H1 (cell line): ENCODE measurements at regions not wholly inside any gene's neighbourhood (a gene's known extent, or its start where the extent isn't known, plus 50 kb on each side); places are given as distances from the start of the nearest gene placed in this dataset.
A peak's percentile ranks its signal among the peaks of the same experiment; 100 is the strongest.

Experiments used
- CTCF ChIA-PET: fragments of 300-600 bp; sonication (Branson Sonifier 250); formaldehyde crosslinking; loops from one replicate; lab custom pipeline; 2021; ENCODE audit not compliant: partially characterized antibody; lab: Charles Lee
- POLR2A ChIA-PET: fragments of 300-600 bp; sonication (Branson Sonifier 250); formaldehyde crosslinking; loops from one replicate; lab custom pipeline; 2021; ENCODE audit warnings: inconsistent platforms; ENCODE audit not compliant: partially characterized antibody; lab: Charles Lee
- DNase-seq, 2 experiments: peaks; one replicate each; pipeline versions ENCODE4 v3.0.0 to v3.0.0-alpha.2; 2010 to 2022; ENCODE audit warnings: low spot score in 2 of 2, low read depth in 1 of 2, mixed read lengths in 1 of 2
- FAIRE-seq: peaks from 2 replicates; lab custom pipeline; 2011; peaks lifted over from hg19 to GRCh38; lab: Jason Lieb, UNC
- H2AFZ ChIP-seq: 2 replicates; pipeline ENCODE4 v1.8.1; 2012; ENCODE audit warnings: low read length, inconsistent platforms
- H2AK5ac ChIP-seq: 2 replicates; pipeline ENCODE4 v1.6.1; 2013; ENCODE audit warnings: low read depth, low read length
- H2BK120ac ChIP-seq: replicated peaks from 2 replicates; pipeline ENCODE3; 2013; ENCODE audit warnings: low read depth, low read length, inconsistent platforms
- H2BK12ac ChIP-seq: 2 replicates; pipeline ENCODE4 v1.6.1; 2013; ENCODE audit warnings: low read depth, low read length
- H2BK15ac ChIP-seq: 2 replicates; pipeline ENCODE4 v1.6.1; 2013; ENCODE audit warnings: low read length
- H2BK20ac ChIP-seq: 2 replicates; pipeline ENCODE4 v1.6.1; 2013; ENCODE audit warnings: low read length
- H2BK5ac ChIP-seq: 2 replicates; pipeline ENCODE4 v1.6.1; 2013; ENCODE audit warnings: low read depth, low read length
- H3K14ac ChIP-seq: 2 replicates; pipeline ENCODE4 v1.6.1; 2013; ENCODE audit warnings: inconsistent platforms; ENCODE audit not compliant: insufficient read length
- H3K18ac ChIP-seq: 2 replicates; pipeline ENCODE4 v1.6.1; 2013; ENCODE audit warnings: low read length; ENCODE audit errors: extremely low read depth
- H3K23ac ChIP-seq: 2 replicates; pipeline ENCODE4 v1.6.1; 2013; ENCODE audit warnings: inconsistent platforms; ENCODE audit not compliant: insufficient read length
- H3K23me2 ChIP-seq: 2 replicates; pipeline ENCODE4 v1.6.1; 2013; ENCODE audit warnings: low read depth, low read length
- H3K27ac ChIP-seq: 2 replicates; pipeline ENCODE4 v1.6.1; 2011; ENCODE audit warnings: low read depth, low read length, inconsistent platforms
- H3K27me3 ChIP-seq, 4 experiments: replicated peaks in 1 of 4; 1 replicate in 1 of 4; 2 replicates in 3 of 4; pipeline versions ENCODE4 v1.6.1 to v1.8.1; 2011 to 2013; ENCODE audit warnings: low read length in 3 of 4, mild to moderate bottlenecking in 3 of 4, inconsistent platforms in 2 of 4, mixed read lengths in 2 of 4, moderate library complexity in 1 of 4; ENCODE audit not compliant: control insufficient read depth in 3 of 4, insufficient read depth in 3 of 4; ENCODE audit errors: extremely low read depth in 1 of 4
- H3K36me3 ChIP-seq, 4 experiments: 2 replicates each; pipeline versions ENCODE4 v1.6.1 to v1.8.1; 2011 to 2013; ENCODE audit warnings: mild to moderate bottlenecking in 4 of 4, low read length in 3 of 4, moderate library complexity in 2 of 4, control low read depth in 1 of 4, inconsistent platforms in 1 of 4; ENCODE audit not compliant: insufficient read depth in 4 of 4, control insufficient read depth in 2 of 4
- H3K4ac ChIP-seq: replicated peaks from 2 replicates; pipeline ENCODE3; 2013; ENCODE audit warnings: low read length, low read depth, mixed read lengths, inconsistent platforms; ENCODE audit not compliant: insufficient read length
- H3K4me1 ChIP-seq, 4 experiments: replicated peaks in 1 of 4; 1 replicate in 1 of 4; 2 replicates in 3 of 4; pipeline versions ENCODE4 v1.6.1 to v1.8.1; 2011 to 2013; ENCODE audit warnings: low read length in 3 of 4, inconsistent platforms in 2 of 4, mixed read lengths in 1 of 4; ENCODE audit not compliant: insufficient read depth in 4 of 4, control insufficient read depth in 3 of 4
- H3K4me2 ChIP-seq, 2 experiments: 2 replicates each; pipeline versions ENCODE4 v1.6.1 to v1.8.1; 2011 to 2013; ENCODE audit warnings: low read depth in 2 of 2, low read length in 2 of 2, control low read depth in 1 of 2, inconsistent platforms in 1 of 2, mild to moderate bottlenecking in 1 of 2; ENCODE audit not compliant: insufficient read depth in 1 of 2
- H3K4me3 ChIP-seq, 4 experiments: fragments of 200-600, 300-600 bp in 1 of 4; sonication (generic), shearing (Covaris generic), sonication (Bioruptor Twin) in 1 of 4; 2 replicates each; pipeline versions ENCODE4 v1.5.1 to v1.8.1; 2011 to 2016; ENCODE audit warnings: low read length in 4 of 4, low read depth in 3 of 4, control low read depth in 2 of 4, inconsistent platforms in 2 of 4, mild to moderate bottlenecking in 2 of 4, mixed read lengths in 1 of 4, moderate library complexity in 1 of 4; ENCODE audit not compliant: insufficient read depth in 2 of 4; ENCODE audit errors: extremely low read depth in 1 of 4
- H3K56ac ChIP-seq: replicated peaks from 2 replicates; pipeline ENCODE3; 2013; ENCODE audit warnings: low read depth, mild to moderate bottlenecking, mixed read lengths, low read length, inconsistent platforms; ENCODE audit not compliant: insufficient read length
- H3K79me1 ChIP-seq: 2 replicates; pipeline ENCODE4 v1.6.1; 2013; ENCODE audit warnings: low read depth, low read length, control low read depth
- H3K79me2 ChIP-seq, 2 experiments: 2 replicates each; pipeline versions ENCODE4 v1.6.1 to v1.8.1; 2012 to 2013; ENCODE audit warnings: low read length in 2 of 2, mild to moderate bottlenecking in 2 of 2, inconsistent platforms in 1 of 2; ENCODE audit not compliant: insufficient read depth in 2 of 2, control insufficient read depth in 1 of 2
- H3K9ac ChIP-seq, 4 experiments: replicated peaks in 1 of 4; 1 replicate in 1 of 4; 2 replicates in 3 of 4; pipeline versions ENCODE4 v1.6.1 to v1.8.1; 2011 to 2013; ENCODE audit warnings: low read depth in 3 of 4, low read length in 3 of 4, control low read depth in 2 of 4, mild to moderate bottlenecking in 2 of 4, moderate library complexity in 2 of 4, inconsistent platforms in 1 of 4; ENCODE audit errors: extremely low read depth in 1 of 4
- H3K9me3 ChIP-seq, 2 experiments: 2 replicates each; pipeline versions ENCODE4 v1.6.1 to v1.8.1; 2012 to 2013; ENCODE audit warnings: mild to moderate bottlenecking in 2 of 2, moderate library complexity in 2 of 2, control low read depth in 1 of 2, inconsistent platforms in 1 of 2, low read depth in 1 of 2, low read length in 1 of 2, mixed read lengths in 1 of 2; ENCODE audit not compliant: insufficient read depth in 2 of 2
- H4K20me1 ChIP-seq, 2 experiments: replicated peaks in 1 of 2; 2 replicates each; pipeline versions ENCODE3 to v1.8.1; 2011 to 2013; ENCODE audit warnings: inconsistent platforms in 2 of 2, low read length in 2 of 2, mild to moderate bottlenecking in 1 of 2; ENCODE audit not compliant: insufficient read depth in 2 of 2, control insufficient read depth in 1 of 2
- H4K5ac ChIP-seq: 2 replicates; pipeline ENCODE4 v1.6.1; 2013; ENCODE audit warnings: low read length, low read depth, mixed read lengths, inconsistent platforms; ENCODE audit not compliant: insufficient read length
- H4K8ac ChIP-seq: 2 replicates; pipeline ENCODE4 v1.8.0; 2013; ENCODE audit warnings: mild to moderate bottlenecking, moderate library complexity, low read length, inconsistent platforms; ENCODE audit not compliant: insufficient read depth; ENCODE audit errors: extremely low read depth
- H4K91ac ChIP-seq: replicated peaks from 2 replicates; pipeline ENCODE3; 2013; ENCODE audit warnings: low read length, mixed read lengths, inconsistent platforms; ENCODE audit not compliant: insufficient read length
- POLR2A ChIP-seq, 2 experiments: IDR thresholded peaks; 1 replicate in 1 of 2; 2 replicates in 1 of 2; pipeline ENCODE4 v1.6.1; 2011; ENCODE audit warnings: low read depth in 2 of 2, low read length in 2 of 2, mild to moderate bottlenecking in 2 of 2; ENCODE audit errors: control extremely low read depth in 1 of 2
- RAD21 ChIP-seq, 2 experiments: IDR thresholded peaks in 1 of 2; conservative IDR thresholded peaks in 1 of 2; 2 replicates each; pipeline ENCODE4 v1.6.1; 2011; ENCODE audit warnings: low read depth in 2 of 2, low read length in 2 of 2, improper control_type of control experiment in 1 of 2, inconsistent platforms in 1 of 2, mild to moderate bottlenecking in 1 of 2, moderate library complexity in 1 of 2
- RNF2 ChIP-seq: fragments of 200-900, 300-1000 bp; sonication (generic); IDR thresholded peaks from 2 replicates; pipeline ENCODE4 v1.7.1; 2016; ENCODE audit warnings: borderline replicate concordance, low read depth, mild to moderate bottlenecking, antibody characterized with exemption, low read length; ENCODE audit not compliant: poor library complexity, severe bottlenecking; ENCODE audit errors: missing control alignments
- YY1 ChIP-seq: IDR thresholded peaks from 2 replicates; pipeline ENCODE4 v1.6.1; 2011; ENCODE audit warnings: low read depth, mild to moderate bottlenecking, low read length
- ZNF274 ChIP-seq: IDR thresholded peaks from 2 replicates; pipeline ENCODE4 v1.7.0; 2012; ENCODE audit warnings: low read length, borderline replicate concordance; ENCODE audit errors: extremely low read depth
- WGBS, 2 experiments: shearing (Covaris generic) in 1 of 2; methylation state at CpG; one replicate each; pipeline versions ENCODE4 v1.1.6 to v1.1.7; 2013 to 2015; ENCODE audit warnings: low lambda C conversion rate in 2 of 2, mixed read lengths in 2 of 2, inconsistent platforms in 1 of 2, low coverage in 1 of 2, missing lambda C conversion rate in 1 of 2; ENCODE audit not compliant: insufficient replicate concordance in 2 of 2, insufficient coverage in 1 of 2, insufficient read length in 1 of 2; ENCODE audit errors: extremely low coverage in 1 of 2, missing lambda C conversion rate in 1 of 2; 5-methylcytosine and 5-hydroxymethylcytosine counted together

DNA sequence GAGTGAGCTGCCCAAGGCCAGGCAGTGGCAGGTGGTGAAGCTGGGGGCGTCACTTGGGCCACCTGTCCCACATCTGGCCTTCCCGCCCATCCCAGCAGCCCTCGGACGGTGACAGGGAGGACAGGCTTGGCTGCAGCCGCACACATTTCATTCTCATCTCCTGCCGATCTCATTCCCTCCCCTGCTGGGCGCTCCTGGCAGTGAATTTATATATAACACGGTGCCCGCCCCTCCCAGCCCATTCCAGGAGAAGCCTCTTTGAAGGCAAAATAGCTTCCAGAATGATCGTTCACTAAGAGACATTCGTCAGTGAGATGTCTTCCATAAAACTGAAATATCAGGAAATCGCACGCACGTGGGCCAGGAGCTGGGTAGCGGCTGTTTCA is 861.3 kb downstream of the TBC1D22A start:
- H3K79me2 ChIP-seq: no peaks in the 10 kb centered on the region
- no peak overlapping the region for H3K18ac ChIP-seq
- no peak overlapping the region for H2AK5ac ChIP-seq
- 0 out of 7 replicates have a peak, but pooled peaks cover 0 to under 1% (median 0%) of the 10 kb centered on the region in 4 experiments for H3K4me1 ChIP-seq
- H3K9me3 ChIP-seq: peaks cover 3 to 4% of the 10 kb centered on the region in 2 experiments; a peak in 2 of 4 replicates
- no peak overlapping the region for H3K14ac ChIP-seq
- DNase-seq (peak in 1 of 2 experiments; percentile 33), FAIRE-seq (no peak)
- 83% methylated on average over 15 of the region's 15 CpGs; no CpG with 5 or more reads in 1 of the 2 experiments for WGBS, 2 experiments
- H3K23me2 ChIP-seq: peaks cover 8% of the 10 kb centered on the region; the same call in 1 of the 2 replicates
- CTCF ChIA-PET: interaction anchor here (1.0 kb wide), 1 partner anchor 118 kb away, joined by 4 read pairs; no protein-coding TSS in a partner anchor
- H3K4ac ChIP-seq: no peak overlapping the region
- H4K20me1 ChIP-seq: peaks cover 0 to 5% of the 10 kb centered on the region in 2 experiments
- no peak overlapping the region for H2BK15ac ChIP-seq
- no peak overlapping the region for H2BK120ac ChIP-seq
- no peak for TF ChIP-seq ZNF274
- TF ChIP-seq YY1: no peak
- TF ChIP-seq POLR2A (IDR thresholded peaks at IDR 0.05; ENCODE audit: control extremely low read depth in 1 of 2, low read depth in 2 of 2, low read length in 2 of 2): no peak
- no peak for TF ChIP-seq RNF2
- no peak for TF ChIP-seq RAD21 (IDR thresholded peaks at IDR 0.05 in 1 of 2, conservative IDR thresholded peaks at IDR 0.05 in 1 of 2; ENCODE audit: low read depth in 2 of 2, low read length in 2 of 2)
- no peak overlapping the region for H3K4me3 ChIP-seq
- no peak overlapping the region for H2AFZ ChIP-seq
- no peak overlapping the region for H3K4me2 ChIP-seq
- H3K27ac ChIP-seq: no peak overlapping the region
- H3K27me3 ChIP-seq: no peaks in the 10 kb centered on the region
- no peak overlapping the region for H4K8ac ChIP-seq
- no peak overlapping the region for H3K9ac ChIP-seq
- H4K5ac ChIP-seq: no peak overlapping the region
- no peak overlapping the region for H2BK12ac ChIP-seq
- no peak overlapping the region for H4K91ac ChIP-seq
- POLR2A ChIA-PET: no interaction called here
- no peak overlapping the region for H3K23ac ChIP-seq
- no peak overlapping the region for H2BK5ac ChIP-seq
- no peaks in the 10 kb centered on the region for H3K79me1 ChIP-seq
- H2BK20ac ChIP-seq: no peak overlapping the region
- no peak overlapping the region for H3K56ac ChIP-seq
- no peaks in the 10 kb centered on the region for H3K36me3 ChIP-seq
